Esophagus squamous epithelium (tissue), 5 donors: ENCODE measurements at regions not wholly inside any gene's neighbourhood (a gene's known extent, or its start where the extent isn't known, plus 50 kb on each side); places are given as distances from the start of the nearest gene placed in this dataset.

Experiments
- DNase-seq: peaks from one replicate; lab custom pipeline; 2025; lab: John Stamatoyannopoulos, UW
- H3K27ac ChIP-seq, 4 donors: fragments of 200-600 bp; sonication (generic); one replicate each; pipeline ENCODE4 v1.5.1; 2016 to 2019; ENCODE audit warnings: mild to moderate bottlenecking in 1 of 4
- H3K27me3 ChIP-seq, 4 donors: fragments of 200-600 bp; sonication (generic); 1 replicate in 3 of 4; 2 replicates in 1 of 4; pipeline versions ENCODE4 v1.5.1 to v1.6.0; 2017 to 2021; ENCODE audit warnings: antibody characterized with exemption in 1 of 4
- H3K36me3 ChIP-seq, 3 donors: fragments of 200-600 bp; sonication (generic); one replicate each; pipeline ENCODE4 v1.5.1; 2016 to 2019
- H3K4me1 ChIP-seq, 3 donors: fragments of 200-600 bp; sonication (generic); one replicate each; pipeline ENCODE4 v1.5.1; 2017 to 2019
- H3K4me3 ChIP-seq, 4 donors: fragments of 200-600 bp; sonication (generic); 1 replicate in 3 of 4; 2 replicates in 1 of 4; pipeline ENCODE4 v1.5.1; 2016 to 2019; ENCODE audit warnings: mild to moderate bottlenecking in 2 of 4, moderate library complexity in 1 of 4
- H3K9me3 ChIP-seq, 3 donors: fragments of 200-600 bp; sonication (generic); one replicate each; pipeline ENCODE4 v1.5.1; 2016 to 2019
- POLR2A ChIP-seq, 4 donors: fragments of 450-650 bp; IDR thresholded peaks; one replicate each; pipeline ENCODE4 v1.6.1; 2017; ENCODE audit warnings: antibody characterized with exemption in 4 of 4, mild to moderate bottlenecking in 4 of 4, moderate library complexity in 3 of 4
- WGBS, 2 donors: methylation state at CpG; one replicate each; pipeline ENCODE4 v1.1.5; 2018; 5-methylcytosine and 5-hydroxymethylcytosine counted together
- intact Hi-C: fragments of 100-400 bp; cut with DNase I; formaldehyde crosslinking; loops from one replicate; pipeline ENCODE4 v1.15.0; 2022
- TF ChIP-seq, protein P1 (sequence below), 6 experiments: fragments of 450-650 bp in 4 of 6; fragments of 200-600 bp in 2 of 6; sonication (generic) in 2 of 6; IDR thresholded peaks; one replicate each; pipeline ENCODE4 v1.5.1; 2016 to 2019; ENCODE audit warnings: antibody characterized with exemption in 6 of 6, mild to moderate bottlenecking in 4 of 6, moderate library complexity in 4 of 6
- donor health status: DM: yes; HTN: yes; CAD: no.

- intact Hi-C loops, result no loop called here
- no peak overlapping the region for H3K27ac ChIP-seq
- peaks cover 0 to 6% (median 0%) of the 10 kb centered on the region in 3 donors for H3K9me3 ChIP-seq
- 52 to 60% methylated on average over 5 of the region's 5 CpGs for WGBS, 2 donors
- no peak for TF ChIP-seq POLR2A (IDR thresholded peaks at IDR 0.05)
- TF ChIP-seq, protein P1, sequence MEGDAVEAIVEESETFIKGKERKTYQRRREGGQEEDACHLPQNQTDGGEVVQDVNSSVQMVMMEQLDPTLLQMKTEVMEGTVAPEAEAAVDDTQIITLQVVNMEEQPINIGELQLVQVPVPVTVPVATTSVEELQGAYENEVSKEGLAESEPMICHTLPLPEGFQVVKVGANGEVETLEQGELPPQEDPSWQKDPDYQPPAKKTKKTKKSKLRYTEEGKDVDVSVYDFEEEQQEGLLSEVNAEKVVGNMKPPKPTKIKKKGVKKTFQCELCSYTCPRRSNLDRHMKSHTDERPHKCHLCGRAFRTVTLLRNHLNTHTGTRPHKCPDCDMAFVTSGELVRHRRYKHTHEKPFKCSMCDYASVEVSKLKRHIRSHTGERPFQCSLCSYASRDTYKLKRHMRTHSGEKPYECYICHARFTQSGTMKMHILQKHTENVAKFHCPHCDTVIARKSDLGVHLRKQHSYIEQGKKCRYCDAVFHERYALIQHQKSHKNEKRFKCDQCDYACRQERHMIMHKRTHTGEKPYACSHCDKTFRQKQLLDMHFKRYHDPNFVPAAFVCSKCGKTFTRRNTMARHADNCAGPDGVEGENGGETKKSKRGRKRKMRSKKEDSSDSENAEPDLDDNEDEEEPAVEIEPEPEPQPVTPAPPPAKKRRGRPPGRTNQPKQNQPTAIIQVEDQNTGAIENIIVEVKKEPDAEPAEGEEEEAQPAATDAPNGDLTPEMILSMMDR (IDR thresholded peaks at IDR 0.05), result no peak
- no peak for DNase-seq
- no peaks in the 10 kb centered on the region for H3K4me1 ChIP-seq
- no peaks in the 10 kb centered on the region for H3K27me3 ChIP-seq
- H3K4me3 ChIP-seq, result no peak overlapping the region
- no peaks in the 10 kb centered on the region for H3K36me3 ChIP-seq
These were observed 235.3 kb downstream of the C3orf38 start for GRCh38 chr3:88385090-88385489.

DNA sequence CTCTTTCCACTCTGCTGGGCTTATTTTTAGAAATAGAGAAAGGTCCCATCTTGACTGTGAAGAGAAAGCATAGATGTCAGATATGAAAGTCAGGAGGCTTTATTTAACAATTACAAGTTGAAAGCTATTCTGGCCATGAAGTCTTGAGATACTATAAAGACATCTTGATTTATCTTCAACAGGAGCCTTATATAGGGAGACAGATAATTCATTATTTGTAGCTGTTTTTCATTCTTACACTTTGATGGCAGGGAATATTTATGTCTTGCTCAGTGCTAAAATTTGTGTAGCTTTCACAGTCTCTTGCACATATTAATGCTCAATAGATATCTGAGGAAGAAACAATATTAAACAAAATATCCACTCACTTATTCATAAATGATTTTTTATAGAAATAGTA is 248.8 kb downstream of the C3orf38 start:
- no peak overlapping the region for H3K27ac ChIP-seq
- no peak for DNase-seq
- H3K9me3 ChIP-seq, result no peaks in the 10 kb centered on the region
- TF ChIP-seq, protein P1 (IDR thresholded peaks at IDR 0.05), result no peak
- TF ChIP-seq POLR2A (IDR thresholded peaks at IDR 0.05), result no peak
- no peak overlapping the region for H3K4me3 ChIP-seq
- intact Hi-C loops, result no loop called here
- no peaks in the 10 kb centered on the region for H3K27me3 ChIP-seq
- H3K36me3 ChIP-seq, result no peaks in the 10 kb centered on the region
- H3K4me1 ChIP-seq, result no peaks in the 10 kb centered on the region

- H3K27ac ChIP-seq, result no peak overlapping the region
- H3K36me3 ChIP-seq, result no peaks in the 10 kb centered on the region
- DNase-seq, result no peak
- intact Hi-C loops, result no loop called here
- H3K4me1 ChIP-seq, result no peaks in the 10 kb centered on the region
- no peaks in the 10 kb centered on the region for H3K27me3 ChIP-seq
- no peaks in the 10 kb centered on the region for H3K9me3 ChIP-seq
- H3K4me3 ChIP-seq, result no peak overlapping the region
- TF ChIP-seq, protein P1 (IDR thresholded peaks at IDR 0.05), result no peak
- no peak for TF ChIP-seq POLR2A (IDR thresholded peaks at IDR 0.05)
These were observed 253.6 kb downstream of the C3orf38 start for GRCh38 chr3:88403319-88403718.

DNA sequence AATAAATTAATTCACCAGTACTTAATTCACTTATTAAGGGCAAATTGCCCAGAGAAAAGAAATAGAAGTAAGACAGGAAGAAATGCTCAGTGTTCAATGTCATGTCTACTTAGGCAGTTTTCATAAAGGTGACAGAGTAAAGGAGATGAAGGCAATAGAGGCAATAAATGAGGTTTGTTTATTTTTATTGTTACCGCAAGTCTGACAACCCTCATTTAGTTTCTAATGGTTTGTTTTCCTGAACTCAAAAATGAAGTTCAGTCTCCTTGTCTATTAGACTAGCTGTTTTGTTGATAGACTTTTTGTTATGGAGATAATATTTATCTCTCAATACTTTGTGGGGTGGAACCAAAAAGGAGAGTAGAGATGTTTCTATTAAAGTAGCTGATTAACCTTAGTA is 258.3 kb downstream of the C3orf38 start:
- intact Hi-C loops, result no loop called here
- WGBS, 2 donors, result 86 to 91% methylated on average over 1 of the region's 1 CpG
- no peaks in the 10 kb centered on the region for H3K36me3 ChIP-seq

GRCh38 chr3:88408935-88409334 is 259.2 kb downstream of the C3orf38 start:
- no peak overlapping the region for H3K27ac ChIP-seq
- H3K36me3 ChIP-seq, result no peaks in the 10 kb centered on the region
- no peak overlapping the region for H3K4me3 ChIP-seq
- H3K9me3 ChIP-seq, result no peaks in the 10 kb centered on the region
- intact Hi-C loops, result no loop called here
- H3K27me3 ChIP-seq, result no peaks in the 10 kb centered on the region
- no peaks in the 10 kb centered on the region for H3K4me1 ChIP-seq
- DNase-seq, result no peak
- WGBS, 2 donors, result 57 to 59% methylated on average over 5 of the region's 5 CpGs
- TF ChIP-seq POLR2A (IDR thresholded peaks at IDR 0.05), result no peak
- TF ChIP-seq, protein P1 (IDR thresholded peaks at IDR 0.05), result no peak

More for the DNA sequence above, 258.3 kb downstream of the C3orf38 start:
- TF ChIP-seq POLR2A (IDR thresholded peaks at IDR 0.05), result no peak
- TF ChIP-seq, protein P1 (IDR thresholded peaks at IDR 0.05), result no peak
- Histone ChIP-seq H3K27me3 (no peaks in the 10 kb centered on the region), H3K9me3 (no peaks in the 10 kb centered on the region), H3K27ac (no peak overlapping the region), H3K4me3 (no peak overlapping the region), H3K4me1 (no peaks in the 10 kb centered on the region)
- DNase-seq, result no peak
